ENCODE measurements at regions not wholly inside any gene's neighbourhood (a gene's known extent, or its start where the extent isn't known, plus 50 kb on each side); places are given as distances from the start of the nearest gene placed in this dataset.

DNA sequence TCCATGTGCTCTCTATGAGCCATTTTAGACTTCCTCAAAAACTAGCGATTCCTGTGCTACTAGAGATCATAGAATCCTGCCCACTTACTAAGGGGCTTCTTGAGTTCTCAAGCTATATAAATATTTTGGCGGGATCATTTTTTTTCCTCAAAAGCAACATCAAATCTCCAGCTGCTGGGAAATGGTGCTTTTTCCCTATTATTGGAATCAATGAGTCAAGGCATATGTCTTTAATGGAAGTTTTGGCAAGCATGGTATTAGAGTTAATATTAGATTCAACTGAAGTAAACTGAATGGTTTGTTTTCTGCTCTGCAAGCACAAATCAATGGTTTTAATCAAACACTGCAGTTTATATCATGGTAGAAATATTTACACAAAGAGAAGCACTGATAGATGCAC, 369.9 kb upstream of the PTGER4 start:
- Histone ChIP-seq H3K27ac (no peak overlapping the region), H3K4me1 (peaks cover 0 to 15% (median 0%) of the 10 kb centered on the region in 10 experiments; a peak in 3 of 20 replicates), H3K27me3 (no peaks in the 10 kb centered on the region), H3K4me2 (no peak overlapping the region), H4K20me1 (no peaks in the 10 kb centered on the region), H3K4me3 (no peak overlapping the region), H3K9ac (no peak overlapping the region), H3K36me3 (no peaks in the 10 kb centered on the region), H3K9me3 (replicated peaks in 1 of 11) (no peaks in the 10 kb centered on the region)
- no peak for TF ChIP-seq Cebpa-rat (IDR thresholded peaks at IDR 0.05)

DNA sequence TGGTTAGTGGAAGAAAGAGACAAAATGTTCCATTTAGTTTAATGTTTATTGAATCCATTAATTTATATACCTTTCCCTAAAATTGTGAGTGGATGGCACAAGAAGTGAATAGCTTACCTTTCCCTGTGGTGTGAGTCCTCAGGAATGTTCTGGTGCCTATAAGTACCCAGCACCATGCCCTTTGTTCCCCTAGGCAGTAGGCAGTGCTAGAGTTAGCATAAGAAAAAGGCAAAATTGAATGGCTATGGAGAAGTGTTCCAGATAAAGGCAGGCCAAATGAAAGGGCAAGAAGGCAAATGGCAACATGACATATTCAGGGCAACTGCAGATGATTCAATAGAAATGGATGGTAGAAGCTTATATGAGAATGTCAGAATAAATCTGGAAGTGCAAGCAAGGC, 370.8 kb upstream of the PTGER4 start:
- no peak overlapping the region for H3K27ac ChIP-seq
- no peak for TF ChIP-seq Cebpa-rat (IDR thresholded peaks at IDR 0.05)
- H4K20me1 ChIP-seq, result no peaks in the 10 kb centered on the region
- H3K4me2 ChIP-seq, result no peak overlapping the region
- no peaks in the 10 kb centered on the region for H3K27me3 ChIP-seq
- no peaks in the 10 kb centered on the region for H3K36me3 ChIP-seq
- H3K4me3 ChIP-seq, result no peak overlapping the region
- no peaks in the 10 kb centered on the region for H3K9me3 ChIP-seq (replicated peaks in 1 of 11)
- peaks cover 0 to 15% (median 0%) of the 10 kb centered on the region in 10 experiments; a peak in 3 of 20 replicates for H3K4me1 ChIP-seq
- H3K9ac ChIP-seq, result no peak overlapping the region

DNA sequence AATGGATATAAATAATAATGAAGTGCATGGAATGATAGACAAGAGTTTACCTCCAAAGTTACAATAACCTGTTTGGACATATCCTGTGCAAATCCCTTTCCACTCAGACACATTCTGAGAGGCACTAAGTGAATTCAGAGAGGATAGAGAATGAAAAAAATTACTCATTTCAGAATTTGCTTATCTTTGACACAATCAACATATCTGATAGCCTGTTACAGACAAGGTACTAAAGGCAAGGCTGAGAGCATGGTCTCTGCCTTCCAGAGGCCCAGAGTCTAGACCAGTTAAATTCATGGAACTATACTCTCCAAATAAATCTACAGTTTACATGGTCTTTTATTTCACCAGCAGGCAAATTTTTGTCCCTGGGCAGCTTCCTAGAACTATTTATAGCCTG, 371.8 kb upstream of the PTGER4 start:
- H3K4me3 ChIP-seq, result no peak overlapping the region
- H3K9ac ChIP-seq, result no peak overlapping the region
- no peak overlapping the region for H3K27ac ChIP-seq
- no peaks in the 10 kb centered on the region for H4K20me1 ChIP-seq
- no peaks in the 10 kb centered on the region for H3K27me3 ChIP-seq
- peak overlapping the region in 2 of 11 experiments; percentile 6 to 38; a peak in 2 of 22 replicates for H3K4me2 ChIP-seq
- no peaks in the 10 kb centered on the region for H3K9me3 ChIP-seq (replicated peaks in 1 of 11)
- TF ChIP-seq Cebpa-rat (IDR thresholded peaks at IDR 0.05), result no peak
- H3K4me1 ChIP-seq, result peaks cover 0 to 15% (median 0%) of the 10 kb centered on the region in 10 experiments; a peak in 3 of 20 replicates
- no peaks in the 10 kb centered on the region for H3K36me3 ChIP-seq

DNA sequence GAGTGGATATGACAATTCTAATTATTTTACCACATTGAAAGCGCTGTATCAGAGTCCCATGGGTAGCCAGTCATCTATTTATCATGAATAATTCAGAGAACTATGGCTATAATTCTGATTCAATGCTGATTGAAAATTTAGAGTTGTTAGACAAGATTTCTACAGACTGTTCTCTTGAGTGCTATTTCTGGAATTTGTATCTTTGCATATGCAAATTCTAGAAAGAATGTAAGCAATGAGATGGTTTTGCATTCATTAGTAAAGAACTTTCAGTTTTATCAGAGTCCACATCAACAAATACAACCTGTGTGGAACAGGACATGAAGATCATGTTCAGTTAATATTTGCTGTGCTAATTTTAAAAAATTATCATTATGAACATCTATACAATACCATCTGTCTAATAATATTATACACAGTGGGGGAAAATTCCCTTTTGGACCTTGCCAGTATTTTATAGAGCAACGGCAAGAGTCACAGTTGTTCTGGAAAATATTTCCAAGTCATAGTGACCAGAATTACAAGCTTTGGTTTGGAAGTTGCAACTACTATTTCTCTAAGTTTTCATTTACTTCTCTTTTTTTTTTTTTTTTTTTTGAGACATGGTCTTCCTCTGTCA, 372.7 kb upstream of the PTGER4 start:
- Histone ChIP-seq H3K27ac (no peak overlapping the region), H3K9ac (no peak overlapping the region), H3K36me3 (no peaks in the 10 kb centered on the region), H3K4me2 (no peak overlapping the region), H4K20me1 (no peaks in the 10 kb centered on the region), H3K4me3 (no peak overlapping the region), H3K27me3 (no peaks in the 10 kb centered on the region), H3K4me1 (peaks cover 0 to 15% (median 0%) of the 10 kb centered on the region in 10 experiments; a peak in 3 of 20 replicates), H3K9me3 (replicated peaks in 1 of 11) (no peaks in the 10 kb centered on the region)
- no peak for TF ChIP-seq Cebpa-rat (IDR thresholded peaks at IDR 0.05)

DNA sequence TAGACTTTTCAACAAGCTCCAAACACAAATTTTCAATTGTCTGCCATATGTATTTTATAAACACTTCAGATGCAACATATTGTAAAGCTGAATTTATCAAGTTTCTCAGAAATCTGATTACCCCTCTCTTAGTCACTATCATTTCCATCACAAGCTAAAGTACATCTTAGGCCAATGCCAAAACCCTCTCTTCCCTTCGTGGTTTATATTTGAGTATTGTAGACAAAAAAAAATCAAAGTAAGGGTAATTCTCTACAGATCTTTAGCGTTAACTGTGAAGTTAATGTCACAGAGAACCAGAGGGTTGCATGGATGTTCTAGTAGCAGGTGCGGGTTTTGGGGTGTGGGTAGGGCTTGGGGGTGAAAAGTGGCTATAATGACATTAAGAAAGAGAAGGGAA, 387.7 kb upstream of the PTGER4 start:
- no peak overlapping the region for H3K27ac ChIP-seq
- H3K4me2 ChIP-seq, result no peak overlapping the region
- H3K4me3 ChIP-seq, result no peak overlapping the region
- H3K9me3 ChIP-seq (replicated peaks in 1 of 11), result no peaks in the 10 kb centered on the region
- no peak overlapping the region for H3K9ac ChIP-seq
- no peaks in the 10 kb centered on the region for H3K4me1 ChIP-seq
- H3K36me3 ChIP-seq, result no peaks in the 10 kb centered on the region
- no peak for TF ChIP-seq Cebpa-rat (IDR thresholded peaks at IDR 0.05)
- H3K27me3 ChIP-seq, result no peaks in the 10 kb centered on the region
- H4K20me1 ChIP-seq, result no peaks in the 10 kb centered on the region

DNA sequence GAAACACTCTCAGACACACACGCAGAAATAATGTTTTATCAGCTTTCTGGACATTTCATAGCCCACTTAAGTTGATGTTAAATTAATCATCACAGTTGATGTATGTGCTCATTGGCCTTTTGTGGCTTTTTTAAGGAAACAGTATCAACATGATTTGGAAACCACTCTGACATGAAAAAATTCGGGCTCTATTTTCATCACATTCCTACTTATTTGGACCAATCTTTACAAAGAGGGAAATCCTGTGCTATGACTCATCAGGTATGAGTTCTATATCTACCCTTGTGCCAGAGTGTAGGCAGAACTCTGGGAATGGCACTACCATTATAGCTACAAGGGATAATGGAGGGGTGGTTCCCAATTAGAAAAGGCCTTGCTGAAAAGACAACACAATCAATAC, 388.4 kb upstream of the PTGER4 start:
- no peaks in the 10 kb centered on the region for H3K36me3 ChIP-seq
- no peaks in the 10 kb centered on the region for H3K4me1 ChIP-seq
- H3K9ac ChIP-seq, result no peak overlapping the region
- H3K27ac ChIP-seq, result no peak overlapping the region
- no peak overlapping the region for H3K4me2 ChIP-seq
- no peaks in the 10 kb centered on the region for H3K9me3 ChIP-seq (replicated peaks in 1 of 11)
- no peak for TF ChIP-seq Cebpa-rat (IDR thresholded peaks at IDR 0.05)
- no peaks in the 10 kb centered on the region for H4K20me1 ChIP-seq
- no peak overlapping the region for H3K4me3 ChIP-seq
- no peaks in the 10 kb centered on the region for H3K27me3 ChIP-seq

DNA sequence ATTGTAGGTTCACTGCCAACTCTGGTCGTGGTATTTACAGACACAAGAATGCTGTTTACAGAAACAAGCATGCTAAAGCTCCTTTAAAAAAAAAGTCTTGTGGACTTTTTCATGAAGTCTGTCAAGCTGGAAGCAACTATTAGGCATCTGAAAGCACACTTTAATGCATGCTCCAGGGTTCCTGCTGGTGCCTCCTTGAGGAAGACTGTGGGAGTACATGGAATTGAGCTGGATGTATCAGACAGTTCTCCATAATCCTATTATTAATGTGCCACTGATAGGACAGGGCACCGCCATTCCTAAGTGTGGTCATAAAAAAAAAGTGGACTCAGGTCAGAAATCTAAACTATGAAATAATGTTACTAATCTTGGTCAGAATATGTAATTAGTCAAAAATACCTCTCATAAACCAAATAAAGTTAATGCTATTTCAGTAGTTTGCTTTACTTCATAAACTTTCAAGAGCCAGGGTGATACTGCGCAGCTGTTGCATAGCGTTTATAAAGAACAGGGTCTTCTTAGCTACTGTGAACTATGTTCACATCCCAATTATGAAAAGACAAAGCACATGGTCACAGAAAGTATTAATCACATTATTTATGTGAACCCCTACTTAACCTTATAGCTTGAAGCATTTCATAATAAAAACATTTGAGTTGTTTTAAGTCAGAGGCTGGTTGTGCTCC, 390.8 kb upstream of the PTGER4 start:
- H3K27me3 ChIP-seq, result no peaks in the 10 kb centered on the region
- no peaks in the 10 kb centered on the region for H3K36me3 ChIP-seq
- H3K27ac ChIP-seq, result no peak overlapping the region

DNA sequence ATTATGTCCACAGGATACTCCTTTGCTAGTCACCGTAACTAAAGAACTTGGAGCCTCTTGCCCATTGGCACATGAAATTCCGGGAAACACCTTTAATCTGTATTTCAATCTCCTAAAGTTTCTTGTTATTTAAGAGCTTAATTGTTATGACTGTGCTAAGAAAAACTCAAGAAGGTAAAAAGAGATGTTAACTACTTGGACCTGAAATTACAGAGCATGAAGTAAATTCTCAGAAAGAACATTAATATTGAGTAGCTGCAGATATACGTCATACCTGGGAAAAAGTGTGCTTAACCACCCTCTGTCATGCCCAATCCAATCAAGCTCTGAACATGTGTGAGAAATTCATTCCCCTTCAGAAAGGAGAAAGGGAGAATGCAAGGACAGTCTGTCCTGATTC, 394.9 kb upstream of the PTGER4 start:
- Histone ChIP-seq H3K27me3 (no peaks in the 10 kb centered on the region), H4K20me1 (no peaks in the 10 kb centered on the region)
- no peak for TF ChIP-seq Cebpa-rat (IDR thresholded peaks at IDR 0.05)

More for the DNA sequence above, 390.8 kb upstream of the PTGER4 start:
- Histone ChIP-seq H4K20me1 (no peaks in the 10 kb centered on the region), H3K4me3 (no peak overlapping the region), H3K9ac (no peak overlapping the region), H3K4me1 (no peaks in the 10 kb centered on the region), H3K9me3 (replicated peaks in 1 of 11) (no peaks in the 10 kb centered on the region), H3K4me2 (no peak overlapping the region)
- TF ChIP-seq Cebpa-rat (IDR thresholded peaks at IDR 0.05), result no peak

DNA sequence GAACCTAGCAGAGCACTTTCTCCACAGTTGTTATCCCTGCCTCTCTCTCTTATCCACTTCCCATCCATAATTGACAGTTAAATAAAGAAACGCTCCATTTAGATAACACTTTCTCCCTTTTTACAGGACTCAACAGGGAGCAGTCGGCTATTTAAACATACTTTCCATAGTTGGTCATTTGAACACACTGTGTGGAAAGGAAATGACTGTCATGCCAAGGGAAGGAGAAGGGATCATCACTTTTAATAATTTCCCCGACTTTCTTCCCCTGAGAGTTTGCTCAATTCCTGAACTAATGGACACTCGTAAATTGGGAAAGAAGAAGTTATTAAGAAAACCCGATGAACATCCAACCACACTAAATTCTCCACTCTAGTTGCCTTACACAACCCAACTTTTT, 400.8 kb upstream of the PTGER4 start:
- Histone ChIP-seq H3K4me1 (no peaks in the 10 kb centered on the region), H3K9me3 (replicated peaks in 1 of 11) (no peaks in the 10 kb centered on the region), H3K4me3 (no peak overlapping the region), H3K36me3 (no peaks in the 10 kb centered on the region), H3K27me3 (no peaks in the 10 kb centered on the region), H3K27ac (no peak overlapping the region), H3K9ac (no peak overlapping the region), H3K4me2 (no peak overlapping the region), H4K20me1 (no peaks in the 10 kb centered on the region)
- TF ChIP-seq Cebpa-rat (IDR thresholded peaks at IDR 0.05), result no peak

More for the DNA sequence above, 394.9 kb upstream of the PTGER4 start:
- no peak overlapping the region for H3K4me3 ChIP-seq
- H3K9me3 ChIP-seq (replicated peaks in 1 of 11), result no peaks in the 10 kb centered on the region
- H3K4me1 ChIP-seq, result no peaks in the 10 kb centered on the region
- no peak overlapping the region for H3K9ac ChIP-seq
- no peak overlapping the region for H3K27ac ChIP-seq
- no peak overlapping the region for H3K4me2 ChIP-seq
- no peaks in the 10 kb centered on the region for H3K36me3 ChIP-seq

All from BLaER1 treated with 17β-estradiol and CSF1 and Interleukin-3, amounts not matched to agents 10 nM and 100 nM (cell line).